ACC112 (cell line): ENCODE measurements at regions not wholly inside any gene's neighbourhood (a gene's known extent, or its start where the extent isn't known, plus 50 kb on each side); places are given as distances from the start of the nearest gene placed in this dataset.
A peak's percentile ranks its signal among the peaks of the same experiment; 100 is the strongest.

Experiments
- H2AFZ ChIP-seq: fragments of 200-600 bp; sonication (generic); one replicate; pipeline ENCODE4 v1.6.0; 2017; ENCODE audit warnings: antibody characterized with exemption, low read length; ENCODE audit not compliant: unreplicated experiment
- H3K27ac ChIP-seq: fragments of 200-600 bp; sonication (generic); 2 replicates; pipeline ENCODE4 v1.5.1; 2014; ENCODE audit warnings: low read depth, mild to moderate bottlenecking, antibody characterized with exemption, low read length, moderate library complexity
- H3K27me3 ChIP-seq: fragments of 200-600 bp; sonication (generic); 2 replicates; pipeline ENCODE4 v1.6.1; 2014; ENCODE audit warnings: mild to moderate bottlenecking, antibody characterized with exemption, low read length, moderate library complexity, mixed read lengths; ENCODE audit not compliant: insufficient read depth
- H3K36me3 ChIP-seq: fragments of 200-600 bp; sonication (generic); 2 replicates; pipeline ENCODE4 v1.6.1; 2016; ENCODE audit warnings: mild to moderate bottlenecking, antibody characterized with exemption, low read length, moderate library complexity, mixed read lengths; ENCODE audit not compliant: insufficient read depth
- H3K4me1 ChIP-seq: fragments of 200-600 bp; sonication (generic); one replicate; pipeline ENCODE4 v1.6.1; 2016; ENCODE audit warnings: low read length, mixed read lengths; ENCODE audit not compliant: insufficient read depth, unreplicated experiment, control insufficient read depth
- H3K4me3 ChIP-seq: fragments of 200-600 bp; sonication (generic); 2 replicates; pipeline ENCODE4 v1.5.1; 2014; ENCODE audit warnings: mild to moderate bottlenecking, low read depth, low read length
- H3K79me2 ChIP-seq: fragments of 200-600 bp; sonication (generic); one replicate; pipeline ENCODE4 v1.6.0; 2016; ENCODE audit warnings: low read length; ENCODE audit not compliant: control insufficient read depth, unreplicated experiment, insufficient read depth

- H3K36me3 ChIP-seq = no peaks in the 10 kb centered on the region
- no peak overlapping the region for H3K27ac ChIP-seq
- no peak overlapping the region for H2AFZ ChIP-seq
- H3K4me3 ChIP-seq = no peak overlapping the region
- no peaks in the 10 kb centered on the region for H3K79me2 ChIP-seq
- H3K27me3 ChIP-seq = no peaks in the 10 kb centered on the region
- H3K4me1 ChIP-seq = no peaks in the 10 kb centered on the region
Observed at GRCh38 chr2:122596598-122596997, 841.1 kb downstream of the TSN start.

- H3K4me1 ChIP-seq = no peaks in the 10 kb centered on the region
- H3K36me3 ChIP-seq = no peaks in the 10 kb centered on the region
- H3K79me2 ChIP-seq = no peaks in the 10 kb centered on the region
- H3K27me3 ChIP-seq = no peaks in the 10 kb centered on the region
- H3K4me3 ChIP-seq = no peak overlapping the region
- H2AFZ ChIP-seq = no peak overlapping the region
- no peak overlapping the region for H3K27ac ChIP-seq
Observed at GRCh38 chr2:122598784-122599183, 843.3 kb downstream of the TSN start.

GRCh38 chr2:122610948-122611609, 855.6 kb downstream of the TSN start:
- H3K4me1 ChIP-seq = no peaks in the 10 kb centered on the region
- H3K27ac ChIP-seq = no peak overlapping the region
- H3K4me3 ChIP-seq = no peak overlapping the region
- H2AFZ ChIP-seq = no peak overlapping the region
- no peaks in the 10 kb centered on the region for H3K36me3 ChIP-seq
- H3K27me3 ChIP-seq = no peaks in the 10 kb centered on the region
- no peaks in the 10 kb centered on the region for H3K79me2 ChIP-seq

GRCh38 chr2:122622934-122623333, 867.5 kb downstream of the TSN start:
- no peaks in the 10 kb centered on the region for H3K36me3 ChIP-seq
- no peak overlapping the region for H3K27ac ChIP-seq
- no peaks in the 10 kb centered on the region for H3K79me2 ChIP-seq
- no peak overlapping the region for H2AFZ ChIP-seq
- no peak overlapping the region for H3K4me3 ChIP-seq
- no peaks in the 10 kb centered on the region for H3K4me1 ChIP-seq
- H3K27me3 ChIP-seq = no peaks in the 10 kb centered on the region

- no peak overlapping the region for H3K27ac ChIP-seq
- no peaks in the 10 kb centered on the region for H3K36me3 ChIP-seq
- H3K27me3 ChIP-seq = no peaks in the 10 kb centered on the region
- no peak overlapping the region for H2AFZ ChIP-seq
- H3K4me1 ChIP-seq = no peaks in the 10 kb centered on the region
- no peaks in the 10 kb centered on the region for H3K79me2 ChIP-seq
- H3K4me3 ChIP-seq = no peak overlapping the region
Observed at GRCh38 chr2:122627388-122627787, 871.9 kb downstream of the TSN start.

- Histone ChIP-seq H2AFZ (peak overlapping the region; percentile 15), H3K27me3 (no peaks in the 10 kb centered on the region)
Observed at GRCh38 chr2:122634256-122634655, 878.8 kb downstream of the TSN start.

GRCh38 chr2:122634920-122635319, 879.5 kb downstream of the TSN start:
- Histone ChIP-seq H3K27ac (peak overlapping the region; percentile 83), H3K4me3 (no peak overlapping the region), H3K4me1 (peaks cover 9% of the 10 kb centered on the region), H3K36me3 (no peaks in the 10 kb centered on the region), H3K79me2 (no peaks in the 10 kb centered on the region), H2AFZ (no peak overlapping the region), H3K27me3 (no peaks in the 10 kb centered on the region)

More at GRCh38 chr2:122634256-122634655, 878.8 kb downstream of the TSN start:
- no peaks in the 10 kb centered on the region for H3K36me3 ChIP-seq
- H3K4me1 ChIP-seq = peaks cover 9% of the 10 kb centered on the region
- H3K79me2 ChIP-seq = no peaks in the 10 kb centered on the region
- peak overlapping the region; percentile 83 for H3K27ac ChIP-seq
- H3K4me3 ChIP-seq = peak overlapping the region; percentile 12; the same call in 1 of the 2 replicates

GRCh38 chr2:122635686-122636085, 880.2 kb downstream of the TSN start:
- Histone ChIP-seq H3K36me3 (no peaks in the 10 kb centered on the region), H3K27me3 (no peaks in the 10 kb centered on the region), H3K79me2 (no peaks in the 10 kb centered on the region), H3K4me3 (no peak overlapping the region), H3K4me1 (peaks cover 9% of the 10 kb centered on the region), H2AFZ (no peak overlapping the region), H3K27ac (peak overlapping the region; percentile 36)

GRCh38 chr2:122636097-122636496, 880.6 kb downstream of the TSN start:
- H3K4me1 ChIP-seq = peaks cover 9% of the 10 kb centered on the region
- no peak overlapping the region for H2AFZ ChIP-seq
- H3K79me2 ChIP-seq = no peaks in the 10 kb centered on the region
- H3K36me3 ChIP-seq = no peaks in the 10 kb centered on the region
- no peak overlapping the region for H3K4me3 ChIP-seq
- H3K27me3 ChIP-seq = no peaks in the 10 kb centered on the region
- H3K27ac ChIP-seq = peak overlapping the region; percentile 36

- H3K36me3 ChIP-seq = no peaks in the 10 kb centered on the region
- no peak overlapping the region for H3K27ac ChIP-seq
- peaks cover 6% of the 10 kb centered on the region for H3K4me1 ChIP-seq
- no peaks in the 10 kb centered on the region for H3K27me3 ChIP-seq
- H3K4me3 ChIP-seq = no peak overlapping the region
- no peak overlapping the region for H2AFZ ChIP-seq
- no peaks in the 10 kb centered on the region for H3K79me2 ChIP-seq
Observed at GRCh38 chr2:122639176-122639575, 883.7 kb downstream of the TSN start.

GRCh38 chr2:122639711-122640110, 884.3 kb downstream of the TSN start:
- Histone ChIP-seq H2AFZ (no peak overlapping the region), H3K27me3 (no peaks in the 10 kb centered on the region), H3K36me3 (no peaks in the 10 kb centered on the region), H3K27ac (no peak overlapping the region), H3K79me2 (no peaks in the 10 kb centered on the region), H3K4me3 (no peak overlapping the region), H3K4me1 (peaks cover 6% of the 10 kb centered on the region)
